HG03354 (cell line): ENCODE measurements at regions not wholly inside any gene's neighbourhood (a gene's known extent, or its start where the extent isn't known, plus 50 kb on each side); places are given as distances from the start of the nearest gene placed in this dataset.
A peak's percentile ranks its signal among the peaks of the same experiment; 100 is the strongest.

Source experiments
- ATAC-seq: cut with Tn5 transposase; IDR thresholded peaks from one replicate; pipeline ENCODE4 v1.9.1; 2021; ENCODE audit warnings: mild to moderate bottlenecking; ENCODE audit not compliant: unreplicated experiment, poor library complexity, severe bottlenecking

- ATAC-seq: peak; percentile 25
These were observed 52.0 kb upstream of the ULK4 start for GRCh38 chr3:42013691-42014457.

GRCh38 chr3:42012935-42013690 is 51.2 kb upstream of the ULK4 start:
- peak; percentile 75 for ATAC-seq

- ATAC-seq: peak; percentile 39
These were observed 50.6 kb upstream of the ULK4 start for GRCh38 chr3:42012383-42012934.
